ENCODE measurements at regions not wholly inside any gene's neighbourhood (a gene's known extent, or its start where the extent isn't known, plus 50 kb on each side); places are given as distances from the start of the nearest gene placed in this dataset.

- intact Hi-C loops (cut with DNase I, micrococcal nuclease), result no loop called here
- Histone ChIP-seq H3K27me3 (ENCODE audit: control insufficient read depth in 1 of 2, insufficient read depth in 2 of 2, low read length in 2 of 2) (no peaks in the 10 kb centered on the region), H3K27ac (ENCODE audit: low read depth in 1 of 2, low read length in 2 of 2) (no peak overlapping the region), H3K4me1 (ENCODE audit: insufficient read depth, low read length) (peaks cover 5% of the 10 kb centered on the region), H3K36me3 (ENCODE audit: insufficient read depth, low read length) (no peaks in the 10 kb centered on the region), H3K9me3 (ENCODE audit: control insufficient read depth in 1 of 2, insufficient read depth in 1 of 2, low read length in 2 of 2) (peaks cover 7 to 11% of the 10 kb centered on the region in 2 experiments), H3K4me3 (ENCODE audit: low read length) (no peak overlapping the region)
- POLR2A ChIA-PET, result no interaction called here
- peaks cover 7% of the 10 kb centered on the region for H3K9me3 Mint-ChIP-seq
- H3K36me3 Mint-ChIP-seq (ENCODE audit: low read depth), result no peaks in the 10 kb centered on the region
- no peak overlapping the region for H3K27ac Mint-ChIP-seq
- DNase-seq (no peak), ATAC-seq (ENCODE audit: poor library complexity) (no peak)
- H3K27me3 Mint-ChIP-seq, result peaks cover 6% of the 10 kb centered on the region
- CTCF ChIA-PET, result no interaction called here
- peak overlapping the region; percentile 38 for H3K4me3 Mint-ChIP-seq
- H3K4me1 Mint-ChIP-seq (ENCODE audit: low read depth), result no peaks in the 10 kb centered on the region
- TF ChIP-seq CTCF (IDR thresholded peaks at IDR 0.05), result no peak
Measured at GRCh38 chr14:71748196-71748595, 184.0 kb upstream of the RGS6 start.

- Mint-ChIP-seq H3K27me3 (peaks cover 6% of the 10 kb centered on the region), H3K36me3 (ENCODE audit: low read depth) (no peaks in the 10 kb centered on the region), H3K4me1 (ENCODE audit: low read depth) (no peaks in the 10 kb centered on the region), H3K4me3 (no peak overlapping the region), H3K27ac (no peak overlapping the region), H3K9me3 (peaks cover 7% of the 10 kb centered on the region)
- H3K27me3 ChIP-seq (ENCODE audit: control insufficient read depth in 1 of 2, insufficient read depth in 2 of 2, low read length in 2 of 2), result no peaks in the 10 kb centered on the region
- intact Hi-C loops (cut with DNase I, micrococcal nuclease), result no loop called here
- no peak for ATAC-seq (ENCODE audit: poor library complexity)
- H3K4me1 ChIP-seq (ENCODE audit: insufficient read depth, low read length), result peaks cover 6% of the 10 kb centered on the region
- H3K4me3 ChIP-seq (ENCODE audit: low read length), result no peak overlapping the region
- TF ChIP-seq CTCF (IDR thresholded peaks at IDR 0.05), result no peak
- ChIA-PET POLR2A (no interaction called here), CTCF (interaction anchor here (1.2 to 2.2 kb wide), 2 partner anchors 16 to 611 kb away, joined by 4 to 6 read pairs; no protein-coding TSS in a partner anchor)
- no peak overlapping the region for H3K27ac ChIP-seq (ENCODE audit: low read depth in 1 of 2, low read length in 2 of 2)
- peaks cover 7 to 11% of the 10 kb centered on the region in 2 experiments for H3K9me3 ChIP-seq (ENCODE audit: control insufficient read depth in 1 of 2, insufficient read depth in 1 of 2, low read length in 2 of 2)
- no peak for DNase-seq
- no peaks in the 10 kb centered on the region for H3K36me3 ChIP-seq (ENCODE audit: insufficient read depth, low read length)
Measured at GRCh38 chr14:71749613-71750238, 182.5 kb upstream of the RGS6 start.

- H3K27me3 ChIP-seq (ENCODE audit: control insufficient read depth in 1 of 2, insufficient read depth in 2 of 2, low read length in 2 of 2), result no peaks in the 10 kb centered on the region
- H3K9me3 Mint-ChIP-seq, result peaks cover 7% of the 10 kb centered on the region
- no peak for TF ChIP-seq CTCF (IDR thresholded peaks at IDR 0.05)
- POLR2A ChIA-PET, result no interaction called here
- no peak overlapping the region for H3K4me3 Mint-ChIP-seq
- no peaks in the 10 kb centered on the region for H3K36me3 ChIP-seq (ENCODE audit: insufficient read depth, low read length)
- H3K27ac ChIP-seq (ENCODE audit: low read depth in 1 of 2, low read length in 2 of 2), result no peak overlapping the region
- no peak overlapping the region for H3K27ac Mint-ChIP-seq
- H3K4me1 Mint-ChIP-seq (ENCODE audit: low read depth), result no peaks in the 10 kb centered on the region
- ATAC-seq (ENCODE audit: poor library complexity) (no peak), DNase-seq (no peak)
- intact Hi-C loops (cut with DNase I, micrococcal nuclease), result no loop called here
- H3K9me3 ChIP-seq (ENCODE audit: control insufficient read depth in 1 of 2, insufficient read depth in 1 of 2, low read length in 2 of 2), result peaks cover 7 to 11% of the 10 kb centered on the region in 2 experiments
- peaks cover 6% of the 10 kb centered on the region for H3K27me3 Mint-ChIP-seq
- H3K36me3 Mint-ChIP-seq (ENCODE audit: low read depth), result no peaks in the 10 kb centered on the region
- CTCF ChIA-PET, result interaction anchor here (2.2 kb wide), 1 partner anchor 612 kb away, joined by 6 read pairs; no protein-coding TSS in a partner anchor
- peaks cover 6% of the 10 kb centered on the region for H3K4me1 ChIP-seq (ENCODE audit: insufficient read depth, low read length)
- H3K4me3 ChIP-seq (ENCODE audit: low read length), result no peak overlapping the region
Measured at GRCh38 chr14:71751264-71751663, 181.0 kb upstream of the RGS6 start.
